ENCODE measurements at regions not wholly inside any gene's neighbourhood (a gene's known extent, or its start where the extent isn't known, plus 50 kb on each side); places are given as distances from the start of the nearest gene placed in this dataset.

DNA sequence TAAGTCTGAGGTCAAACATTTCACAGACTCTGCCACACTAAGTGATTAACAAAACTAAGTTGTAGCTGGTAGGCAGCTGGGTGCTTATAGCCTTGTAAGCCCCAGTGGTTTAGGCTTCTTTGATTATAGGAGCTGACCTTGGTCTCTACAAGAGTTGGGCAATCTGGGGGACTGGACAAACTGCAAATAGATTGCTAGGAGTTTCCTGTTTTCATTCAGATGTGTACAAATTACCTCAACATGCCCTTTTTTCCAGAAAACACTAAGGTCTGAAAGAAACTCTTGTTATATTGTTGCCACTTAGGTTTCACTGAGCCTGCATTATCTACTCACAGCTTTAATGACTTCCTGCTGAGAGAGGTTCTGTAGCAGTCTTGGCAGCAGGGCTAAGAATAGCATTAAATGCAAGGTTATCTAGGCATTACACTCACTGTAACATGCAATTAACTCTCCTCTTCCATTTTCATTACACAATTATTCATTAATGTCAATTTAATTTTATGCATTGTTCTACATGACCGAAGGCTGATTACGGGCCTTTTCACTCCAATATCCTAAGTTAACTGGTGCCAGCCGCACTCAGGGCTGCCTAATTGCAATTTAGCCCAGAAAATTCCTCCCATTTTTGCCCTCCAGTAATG is 314.0 kb downstream of the LMO4 start:
- Histone ChIP-seq H3K9ac (ENCODE audit: extremely low read depth, low read length, poor library complexity, severe bottlenecking) (no peak overlapping the region), H3K4me1 (ENCODE audit: control insufficient read depth, insufficient read depth, low read length) (peaks cover 15% of the 10 kb centered on the region), H3K27me3 (ENCODE audit: control insufficient read depth, insufficient read depth, low read length, poor library complexity, severe bottlenecking) (no peaks in the 10 kb centered on the region), H3K4me3 (ENCODE audit: low read length) (peak overlapping the region; percentile 49), H3K27ac (ENCODE audit: low read depth, low read length) (peak overlapping the region; percentile 9), H3K9me3 (ENCODE audit: control insufficient read depth, low read length) (no peaks in the 10 kb centered on the region), H3K36me3 (ENCODE audit: control insufficient read depth, insufficient read depth, low read length) (no peaks in the 10 kb centered on the region)
- H3K36me3 Mint-ChIP-seq (ENCODE audit: low read depth), result no peaks in the 10 kb centered on the region
- TF ChIP-seq, protein P1, sequence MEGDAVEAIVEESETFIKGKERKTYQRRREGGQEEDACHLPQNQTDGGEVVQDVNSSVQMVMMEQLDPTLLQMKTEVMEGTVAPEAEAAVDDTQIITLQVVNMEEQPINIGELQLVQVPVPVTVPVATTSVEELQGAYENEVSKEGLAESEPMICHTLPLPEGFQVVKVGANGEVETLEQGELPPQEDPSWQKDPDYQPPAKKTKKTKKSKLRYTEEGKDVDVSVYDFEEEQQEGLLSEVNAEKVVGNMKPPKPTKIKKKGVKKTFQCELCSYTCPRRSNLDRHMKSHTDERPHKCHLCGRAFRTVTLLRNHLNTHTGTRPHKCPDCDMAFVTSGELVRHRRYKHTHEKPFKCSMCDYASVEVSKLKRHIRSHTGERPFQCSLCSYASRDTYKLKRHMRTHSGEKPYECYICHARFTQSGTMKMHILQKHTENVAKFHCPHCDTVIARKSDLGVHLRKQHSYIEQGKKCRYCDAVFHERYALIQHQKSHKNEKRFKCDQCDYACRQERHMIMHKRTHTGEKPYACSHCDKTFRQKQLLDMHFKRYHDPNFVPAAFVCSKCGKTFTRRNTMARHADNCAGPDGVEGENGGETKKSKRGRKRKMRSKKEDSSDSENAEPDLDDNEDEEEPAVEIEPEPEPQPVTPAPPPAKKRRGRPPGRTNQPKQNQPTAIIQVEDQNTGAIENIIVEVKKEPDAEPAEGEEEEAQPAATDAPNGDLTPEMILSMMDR (conservative IDR thresholded peaks at IDR 0.05), result no peak
- H3K27me3 Mint-ChIP-seq (ENCODE audit: insufficient read depth), result no peaks in the 10 kb centered on the region
- H3K4me1 Mint-ChIP-seq, result peaks cover 41% of the 10 kb centered on the region
- H3K27ac Mint-ChIP-seq, result peak overlapping the region; percentile 80
- peak overlapping the region; percentile 16 for H3K4me3 Mint-ChIP-seq
- peaks cover 14% of the 10 kb centered on the region for H3K9me3 Mint-ChIP-seq
- DNase-seq, result peak; percentile 57
- 56% methylated on average over 3 of the region's 3 CpGs; no CpG with 5 or more reads in 1 of the 2 experiments for WGBS, 2 experiments (ENCODE audit: insufficient coverage in 1 of 2, insufficient read length in 1 of 2)

DNA sequence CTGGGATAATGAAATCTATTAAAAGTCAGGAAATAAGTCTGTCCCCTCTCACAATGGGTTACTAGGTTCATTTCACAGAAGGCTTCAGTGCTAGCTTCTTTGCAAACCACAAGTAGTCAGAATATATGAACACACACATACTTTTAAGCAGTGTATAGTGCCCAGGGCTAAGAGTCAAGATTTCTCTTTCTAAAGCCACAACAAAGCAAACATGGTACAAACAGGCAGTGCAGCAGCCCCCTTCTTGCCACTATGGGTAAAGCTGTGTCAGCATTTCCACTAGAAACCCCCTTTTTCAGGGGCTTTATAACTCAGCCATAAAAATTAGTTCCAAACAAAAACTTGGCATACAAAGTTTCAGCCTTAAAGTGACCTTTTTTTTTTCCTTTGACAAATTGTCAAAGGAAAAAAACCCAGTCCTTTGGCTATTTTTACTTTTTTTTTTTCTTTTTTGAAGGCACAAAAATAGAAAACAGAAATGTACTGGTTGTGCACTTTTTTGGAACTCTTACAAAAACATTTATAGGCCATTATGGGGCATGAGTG is 315.4 kb downstream of the LMO4 start:
- no peaks in the 10 kb centered on the region for H3K27me3 Mint-ChIP-seq (ENCODE audit: insufficient read depth)
- H3K4me1 Mint-ChIP-seq, result peaks cover 41% of the 10 kb centered on the region
- peaks cover 15% of the 10 kb centered on the region for H3K4me1 ChIP-seq (ENCODE audit: control insufficient read depth, insufficient read depth, low read length)
- no peak overlapping the region for H3K4me3 ChIP-seq (ENCODE audit: low read length)
- H3K4me3 Mint-ChIP-seq, result no peak overlapping the region
- no peak overlapping the region for H3K9ac ChIP-seq (ENCODE audit: extremely low read depth, low read length, poor library complexity, severe bottlenecking)
- no peaks in the 10 kb centered on the region for H3K36me3 ChIP-seq (ENCODE audit: control insufficient read depth, insufficient read depth, low read length)
- H3K27ac Mint-ChIP-seq, result no peak overlapping the region
- H3K27ac ChIP-seq (ENCODE audit: low read depth, low read length), result no peak overlapping the region
- H3K9me3 ChIP-seq (ENCODE audit: control insufficient read depth, low read length), result no peaks in the 10 kb centered on the region
- DNase-seq, result no peak
- peaks cover 3% of the 10 kb centered on the region for H3K9me3 Mint-ChIP-seq
- H3K27me3 ChIP-seq (ENCODE audit: control insufficient read depth, insufficient read depth, low read length, poor library complexity, severe bottlenecking), result no peaks in the 10 kb centered on the region
- H3K36me3 Mint-ChIP-seq (ENCODE audit: low read depth), result no peaks in the 10 kb centered on the region
- TF ChIP-seq, protein P1 (conservative IDR thresholded peaks at IDR 0.05), result no peak

DNA sequence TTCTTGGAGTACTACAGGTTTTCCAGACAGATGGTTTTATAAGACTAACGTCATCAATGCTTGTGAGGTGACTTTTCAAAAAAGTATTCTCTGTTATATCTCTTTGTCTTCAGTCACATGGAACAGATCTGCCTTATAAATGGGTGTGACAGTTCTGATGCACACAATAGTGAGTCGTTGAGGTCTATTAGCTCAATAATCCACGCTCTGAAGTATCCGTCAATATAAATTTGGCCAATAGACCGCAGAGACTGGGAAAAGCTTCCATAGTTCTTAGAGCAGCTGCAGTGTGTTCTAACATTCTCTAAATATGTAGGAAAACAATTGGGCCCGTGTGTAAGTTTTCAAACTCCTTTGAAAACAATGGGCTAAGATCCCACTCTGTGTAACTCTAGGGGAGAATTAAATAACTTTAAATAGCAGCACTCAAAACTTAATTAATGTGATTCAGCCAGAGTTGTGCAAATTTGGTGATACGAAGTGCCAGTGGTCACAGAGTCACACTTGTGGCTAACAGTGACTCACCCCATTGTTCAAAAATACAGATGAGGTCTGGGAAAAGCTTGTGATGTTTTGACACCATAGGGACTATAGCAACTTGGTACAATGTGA is 316.0 kb downstream of the LMO4 start:
- Histone ChIP-seq H3K27me3 (ENCODE audit: control insufficient read depth, insufficient read depth, low read length, poor library complexity, severe bottlenecking) (no peaks in the 10 kb centered on the region), H3K9ac (ENCODE audit: extremely low read depth, low read length, poor library complexity, severe bottlenecking) (no peak overlapping the region), H3K36me3 (ENCODE audit: control insufficient read depth, insufficient read depth, low read length) (no peaks in the 10 kb centered on the region), H3K27ac (ENCODE audit: low read depth, low read length) (peak overlapping the region; percentile 54), H3K4me3 (ENCODE audit: low read length) (no peak overlapping the region), H3K9me3 (ENCODE audit: control insufficient read depth, low read length) (no peaks in the 10 kb centered on the region), H3K4me1 (ENCODE audit: control insufficient read depth, insufficient read depth, low read length) (peaks cover 15% of the 10 kb centered on the region)
- DNase-seq, result no peak
- Mint-ChIP-seq H3K9me3 (no peaks in the 10 kb centered on the region), H3K27me3 (ENCODE audit: insufficient read depth) (no peaks in the 10 kb centered on the region), H3K36me3 (ENCODE audit: low read depth) (no peaks in the 10 kb centered on the region), H3K27ac (no peak overlapping the region), H3K4me3 (no peak overlapping the region), H3K4me1 (peaks cover 41% of the 10 kb centered on the region)
- 81 to 86% methylated on average over 5 to 7 of the region's 7 CpGs for WGBS, 2 experiments (ENCODE audit: insufficient coverage in 1 of 2, insufficient read length in 1 of 2)
- TF ChIP-seq, protein P1 (conservative IDR thresholded peaks at IDR 0.05), result no peak
